ENCODE measurements at regions not wholly inside any gene's neighbourhood (a gene's known extent, or its start where the extent isn't known, plus 50 kb on each side); places are given as distances from the start of the nearest gene placed in this dataset.

DNA sequence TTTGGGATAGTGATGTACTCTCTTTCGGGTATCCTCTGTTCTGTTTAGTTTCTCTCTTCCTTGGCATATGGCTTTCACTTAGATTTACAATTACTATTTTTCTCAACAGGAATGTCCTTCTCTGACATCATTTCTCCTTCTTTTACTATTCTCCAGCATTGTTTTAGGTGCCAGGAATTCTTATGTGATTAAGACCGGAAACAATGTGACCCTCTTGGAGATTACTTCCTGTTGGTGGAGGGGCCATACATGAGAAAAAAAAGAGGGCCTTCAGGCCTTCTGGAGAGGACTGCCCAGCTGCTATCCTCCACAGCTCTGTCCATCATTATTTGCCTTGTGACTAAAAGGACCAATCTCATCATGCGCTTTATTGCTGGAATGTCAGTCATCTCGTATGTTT lies 50.4 kb upstream of the ADAMTS5 start:
- no peak for DNase-seq (ENCODE audit: low spot score)
- no peak overlapping the region for H3K4me3 Mint-ChIP-seq (ENCODE audit: low read depth)
- no peaks in the 10 kb centered on the region for H3K36me3 Mint-ChIP-seq (ENCODE audit: low read depth)
- H3K27ac Mint-ChIP-seq, result no peak overlapping the region
- H3K27me3 Mint-ChIP-seq (ENCODE audit: low read depth), result no peaks in the 10 kb centered on the region
- peaks cover 8% of the 10 kb centered on the region for H3K9me3 Mint-ChIP-seq
- intact Hi-C loops (cut with micrococcal nuclease), result no loop called here
- H3K4me1 Mint-ChIP-seq (ENCODE audit: low read depth), result no peaks in the 10 kb centered on the region
